Kidney epithelial cell (primary cell): ENCODE measurements at regions not wholly inside any gene's neighbourhood (a gene's known extent, or its start where the extent isn't known, plus 50 kb on each side); places are given as distances from the start of the nearest gene placed in this dataset.

Source experiments
- DNase-seq: peaks from one replicate; pipeline ENCODE4 v3.0.0-alpha.2; 2010; ENCODE audit warnings: low read depth
- H3K27me3 ChIP-seq: 2 replicates; pipeline ENCODE4 v1.6.0; 2011; ENCODE audit warnings: low read length; ENCODE audit not compliant: control insufficient read depth, insufficient read depth
- H3K36me3 ChIP-seq: 2 replicates; pipeline ENCODE4 v1.5.1; 2011; ENCODE audit warnings: low read length; ENCODE audit not compliant: control insufficient read depth, insufficient read depth
- H3K4me3 ChIP-seq: 2 replicates; pipeline ENCODE4 v1.5.1; 2011; ENCODE audit warnings: low read depth, mild to moderate bottlenecking, control low read depth, low read length
- TF ChIP-seq, protein P1 (sequence below): IDR thresholded peaks from 2 replicates; pipeline ENCODE4 v1.5.1; 2011; ENCODE audit warnings: mild to moderate bottlenecking, moderate library complexity, low read length, control low read depth, inconsistent platforms; ENCODE audit not compliant: insufficient read depth, poor library complexity, severe bottlenecking

DNA sequence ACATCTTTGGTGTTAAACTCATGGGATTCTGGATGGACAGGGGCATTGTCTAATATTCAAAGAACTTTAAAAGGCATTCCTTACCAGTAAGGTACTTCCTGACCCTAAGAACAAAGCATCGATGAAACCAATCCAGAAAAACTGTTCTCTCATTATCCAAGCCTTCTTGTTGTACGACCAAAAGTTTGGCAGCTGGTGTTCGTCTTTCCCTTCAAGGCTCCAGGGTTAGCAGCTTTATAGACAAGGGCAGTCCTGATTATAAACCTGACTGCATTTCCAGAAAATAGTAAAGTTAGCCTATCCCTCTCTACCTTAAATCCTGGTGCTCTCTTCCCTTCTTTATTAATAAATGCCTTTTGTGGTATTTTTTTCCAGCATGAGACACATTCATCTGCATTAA, 149.4 kb upstream of the MRPS30 start:
- H3K27me3 ChIP-seq = no peaks in the 10 kb centered on the region
- TF ChIP-seq, protein P1, sequence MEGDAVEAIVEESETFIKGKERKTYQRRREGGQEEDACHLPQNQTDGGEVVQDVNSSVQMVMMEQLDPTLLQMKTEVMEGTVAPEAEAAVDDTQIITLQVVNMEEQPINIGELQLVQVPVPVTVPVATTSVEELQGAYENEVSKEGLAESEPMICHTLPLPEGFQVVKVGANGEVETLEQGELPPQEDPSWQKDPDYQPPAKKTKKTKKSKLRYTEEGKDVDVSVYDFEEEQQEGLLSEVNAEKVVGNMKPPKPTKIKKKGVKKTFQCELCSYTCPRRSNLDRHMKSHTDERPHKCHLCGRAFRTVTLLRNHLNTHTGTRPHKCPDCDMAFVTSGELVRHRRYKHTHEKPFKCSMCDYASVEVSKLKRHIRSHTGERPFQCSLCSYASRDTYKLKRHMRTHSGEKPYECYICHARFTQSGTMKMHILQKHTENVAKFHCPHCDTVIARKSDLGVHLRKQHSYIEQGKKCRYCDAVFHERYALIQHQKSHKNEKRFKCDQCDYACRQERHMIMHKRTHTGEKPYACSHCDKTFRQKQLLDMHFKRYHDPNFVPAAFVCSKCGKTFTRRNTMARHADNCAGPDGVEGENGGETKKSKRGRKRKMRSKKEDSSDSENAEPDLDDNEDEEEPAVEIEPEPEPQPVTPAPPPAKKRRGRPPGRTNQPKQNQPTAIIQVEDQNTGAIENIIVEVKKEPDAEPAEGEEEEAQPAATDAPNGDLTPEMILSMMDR = no peak
- no peak overlapping the region for H3K4me3 ChIP-seq
- H3K36me3 ChIP-seq = no peaks in the 10 kb centered on the region
- DNase-seq = no peak

DNA sequence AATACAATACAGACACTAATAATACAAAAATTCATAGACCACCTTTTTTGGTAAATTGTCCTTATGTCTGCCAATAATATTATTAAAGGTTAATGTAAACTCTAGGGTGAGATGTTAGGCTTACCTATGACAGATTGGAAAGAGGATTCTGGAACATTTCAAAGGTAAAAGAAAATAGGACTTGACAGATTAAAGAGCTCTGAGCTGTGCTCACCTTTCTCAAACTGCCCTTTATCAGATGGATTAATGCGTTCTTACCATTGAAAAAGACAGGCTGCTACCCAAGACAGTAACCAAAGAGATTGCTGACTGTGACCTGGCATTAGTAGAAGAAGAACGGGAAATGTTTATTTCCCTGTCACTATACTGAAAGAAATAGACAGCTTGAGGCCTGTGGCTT, 156.1 kb upstream of the MRPS30 start:
- Histone ChIP-seq H3K27me3 (no peaks in the 10 kb centered on the region), H3K36me3 (no peaks in the 10 kb centered on the region), H3K4me3 (no peak overlapping the region)
- TF ChIP-seq, protein P1 = no peak
- no peak for DNase-seq

DNA sequence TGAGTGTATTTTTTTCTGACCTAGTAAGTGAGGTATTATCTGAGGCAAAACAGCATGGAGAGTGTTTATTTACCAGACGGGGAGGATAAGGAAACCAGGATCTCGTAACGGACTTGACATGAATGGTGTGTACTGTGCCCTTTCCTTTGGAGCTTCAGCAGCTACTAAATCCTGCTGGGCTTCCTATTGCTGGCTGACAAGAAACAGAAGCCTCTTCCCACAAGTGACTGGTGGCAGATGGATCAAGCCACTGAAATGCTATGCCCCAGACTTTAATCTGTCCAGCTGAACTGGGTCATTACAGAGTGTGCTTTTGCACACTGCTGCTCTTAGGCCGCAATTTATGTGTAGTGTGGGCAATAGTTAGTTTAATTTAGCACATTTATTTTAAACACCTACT, 162.7 kb upstream of the MRPS30 start:
- Histone ChIP-seq H3K36me3 (no peaks in the 10 kb centered on the region), H3K27me3 (no peaks in the 10 kb centered on the region), H3K4me3 (no peak overlapping the region)
- TF ChIP-seq, protein P1 = no peak
- DNase-seq = no peak

DNA sequence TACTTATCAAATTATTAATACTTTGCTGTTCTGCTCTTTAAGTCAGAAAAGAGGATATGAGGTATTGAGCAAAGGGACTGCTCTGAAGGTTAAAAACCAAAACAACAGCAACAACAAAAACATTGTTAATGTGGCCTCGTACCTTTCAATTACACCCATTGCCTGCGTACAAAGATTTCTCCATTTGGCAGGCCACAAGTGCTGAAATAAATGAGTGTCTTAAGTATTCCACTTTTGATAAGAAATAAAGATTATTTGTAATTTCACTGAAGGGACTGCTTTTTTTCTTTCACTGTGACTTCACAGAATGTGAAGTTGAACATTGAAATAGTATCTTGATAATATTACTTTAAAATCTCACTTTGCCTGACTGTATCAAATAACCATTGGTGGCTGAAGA, 163.2 kb upstream of the MRPS30 start:
- H3K4me3 ChIP-seq = no peak overlapping the region
- TF ChIP-seq, protein P1 = no peak
- H3K36me3 ChIP-seq = no peaks in the 10 kb centered on the region
- no peak for DNase-seq
- H3K27me3 ChIP-seq = no peaks in the 10 kb centered on the region

DNA sequence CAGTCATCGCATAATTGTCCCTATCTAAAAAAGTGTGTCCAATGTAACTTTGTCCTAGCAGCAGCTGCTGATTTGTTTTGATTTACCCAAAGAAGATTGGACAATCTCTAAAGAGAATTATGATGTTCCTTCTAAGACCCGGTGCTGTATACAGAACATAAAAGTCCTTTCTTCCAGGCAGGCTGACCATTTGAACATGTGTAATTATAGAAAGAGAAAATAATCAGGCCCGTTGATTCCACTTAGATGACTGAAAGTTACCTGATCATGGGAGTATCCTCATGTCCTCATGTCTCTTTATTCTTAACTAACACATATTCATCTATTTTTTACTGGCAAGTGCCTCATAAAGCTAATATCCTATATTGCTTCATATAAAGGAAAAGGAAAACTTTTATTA, 164.1 kb upstream of the MRPS30 start:
- DNase-seq = no peak
- H3K27me3 ChIP-seq = no peaks in the 10 kb centered on the region
- TF ChIP-seq, protein P1 = no peak
- no peak overlapping the region for H3K4me3 ChIP-seq
- no peaks in the 10 kb centered on the region for H3K36me3 ChIP-seq

DNA sequence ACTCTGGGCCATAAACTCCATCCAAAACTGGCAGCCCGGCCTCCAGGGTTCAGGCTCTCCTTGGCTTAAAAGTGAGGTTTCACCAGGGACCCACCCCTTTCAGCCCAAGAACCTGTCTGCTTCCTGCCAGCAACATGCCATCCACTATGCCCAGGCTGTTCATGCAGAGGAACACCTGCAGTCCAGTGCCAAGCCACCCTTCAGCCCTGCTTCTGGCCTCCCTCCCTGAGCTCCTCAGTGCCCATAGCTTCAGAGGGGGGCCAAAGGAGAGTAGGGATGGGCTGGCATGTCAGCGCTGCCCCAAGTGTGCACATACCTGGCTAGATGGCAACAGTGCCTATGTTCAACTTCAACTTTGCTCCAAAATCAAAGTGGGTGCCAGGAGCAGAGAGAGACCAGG, 166.9 kb upstream of the MRPS30 start:
- no peak for DNase-seq
- Histone ChIP-seq H3K4me3 (no peak overlapping the region), H3K27me3 (no peaks in the 10 kb centered on the region), H3K36me3 (no peaks in the 10 kb centered on the region)
- TF ChIP-seq, protein P1 = no peak
